ENCODE measurements at regions not wholly inside any gene's neighbourhood (a gene's known extent, or its start where the extent isn't known, plus 50 kb on each side); places are given as distances from the start of the nearest gene placed in this dataset.

GRCh38 chr2:203812294-203813221, 55.0 kb upstream of the CTLA4 start (continued):
- TF ChIP-seq ZNF460 (CRISPR knock-in tag; IDR thresholded peaks at IDR 0.05; ENCODE audit: borderline replicate concordance), result no peak
- no peak for TF ChIP-seq WIZ (CRISPR knock-in tag; IDR thresholded peaks at IDR 0.05)
- no peak for TF ChIP-seq ZNF577 (CRISPR knock-in tag; IDR thresholded peaks at IDR 0.05; ENCODE audit: borderline replicate concordance, low read depth)
- TF ChIP-seq RARA (CRISPR knock-in tag; IDR thresholded peaks at IDR 0.05), result peak; percentile 49; the same call in 1 of the 2 replicates
- peak; percentile 88 for TF ChIP-seq ZNF644 (CRISPR knock-in tag; IDR thresholded peaks at IDR 0.05; ENCODE audit: low read depth)
- 0 out of 2 replicates have a peak, but pooled peaks have one; percentile 31 for TF ChIP-seq HBP1 (CRISPR knock-in tag; IDR thresholded peaks at IDR 0.05; ENCODE audit: low read depth)
- TF ChIP-seq POLR2A (IDR thresholded peaks at IDR 0.05; ENCODE audit: insufficient read depth in 1 of 2, low read depth in 2 of 2, low read length in 2 of 2), result 0 out of 4 replicates have a peak, but pooled peaks of 1 of the 2 experiments have one; percentile 32
- TF ChIP-seq RARG (CRISPR knock-in tag; IDR thresholded peaks at IDR 0.05; ENCODE audit: low read depth), result no peak
- TF ChIP-seq ARNT2 (CRISPR knock-in tag; IDR thresholded peaks at IDR 0.05; ENCODE audit: low read depth), result no peak
- no peak for TF ChIP-seq ZNF878 (CRISPR knock-in tag; IDR thresholded peaks at IDR 0.05)
- no peak; the same call in 1 of the 2 replicates for TF ChIP-seq IKZF5 (CRISPR knock-in tag; IDR thresholded peaks at IDR 0.05)
- peak; percentile 90 for TF ChIP-seq ISL2 (CRISPR knock-in tag; IDR thresholded peaks at IDR 0.05)
- TF ChIP-seq ZNF740 (CRISPR knock-in tag; IDR thresholded peaks at IDR 0.05), result no peak
- no peak for TF ChIP-seq PCBP1 (IDR thresholded peaks at IDR 0.05; ENCODE audit: borderline replicate concordance, low read depth, low read length)
- no peak for TF ChIP-seq ATF5 (CRISPR knock-in tag; IDR thresholded peaks at IDR 0.05; ENCODE audit: low read depth)
- TF ChIP-seq ZNF432 (CRISPR knock-in tag; IDR thresholded peaks at IDR 0.05; ENCODE audit: borderline replicate concordance), result no peak
- TF ChIP-seq RCOR2 (CRISPR knock-in tag; IDR thresholded peaks at IDR 0.05), result peak; percentile 86; the same call in 1 of the 2 replicates
- TF ChIP-seq PRPF4 (IDR thresholded peaks at IDR 0.05; ENCODE audit: low read depth, low read length, poor library complexity, severe bottlenecking), result peak; percentile 82
- 0 out of 2 replicates have a peak, but pooled peaks have one; percentile 12 for TF ChIP-seq MLX (CRISPR knock-in tag; IDR thresholded peaks at IDR 0.05)
- peak; percentile 42; the same call in 1 of the 2 replicates for TF ChIP-seq ZNF367 (CRISPR knock-in tag; IDR thresholded peaks at IDR 0.05; ENCODE audit: borderline replicate concordance)
- TF ChIP-seq ZFX (CRISPR knock-in tag; IDR thresholded peaks at IDR 0.05; ENCODE audit: low read depth), result no peak
- no peak for TF ChIP-seq MEIS2 (CRISPR knock-in tag; IDR thresholded peaks at IDR 0.05)
- peak; percentile 33; the same call in 1 of the 2 replicates for TF ChIP-seq ZNF777 (CRISPR knock-in tag; IDR thresholded peaks at IDR 0.05)
- TF ChIP-seq TEAD3 (CRISPR knock-in tag; optimal IDR thresholded peaks at IDR 0.05; ENCODE audit: borderline replicate concordance), result peak; percentile 33
- peak; percentile 54; the same call in 1 of the 2 replicates for TF ChIP-seq SP5 (CRISPR knock-in tag; IDR thresholded peaks at IDR 0.05; ENCODE audit: borderline replicate concordance, low read depth)
- no peak for TF ChIP-seq SMAD9 (CRISPR knock-in tag; IDR thresholded peaks at IDR 0.05)

Data from HepG2 (cell line).